ENCODE measurements at regions not wholly inside any gene's neighbourhood (a gene's known extent, or its start where the extent isn't known, plus 50 kb on each side); places are given as distances from the start of the nearest gene placed in this dataset.
"Not testable (repeated sequence)": the region's sequence is repeated elsewhere in the genome, so short reads cannot be mapped to it uniquely, and the experiment has no call there.

DNA sequence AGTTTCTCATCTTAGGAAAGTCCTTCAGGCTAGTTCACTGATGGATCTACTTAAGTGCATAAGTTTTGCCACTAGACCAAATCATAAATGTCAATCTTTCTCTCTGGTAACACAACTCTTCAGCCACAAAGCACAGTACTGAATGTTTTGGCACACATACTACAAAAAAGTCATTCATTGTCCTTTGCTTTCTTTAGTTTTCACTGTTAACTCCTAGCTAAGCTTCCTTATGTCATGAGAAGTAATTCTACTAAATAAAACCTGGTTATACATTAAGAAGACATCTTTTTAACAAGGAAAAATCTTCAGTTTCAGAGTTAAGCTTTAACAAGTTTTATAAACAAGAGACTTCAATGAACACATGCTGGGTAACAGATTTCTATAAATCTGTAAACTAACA is 379.2 kb upstream of the NFIA start:
- no peak for DNase-seq

GRCh38 chr1:60699325-60699724 is 383.0 kb upstream of the NFIA start:
- no peak for DNase-seq

GRCh38 chr1:60697204-60697994 is 385.0 kb upstream of the NFIA start:
- peak; percentile 84 for DNase-seq

DNA sequence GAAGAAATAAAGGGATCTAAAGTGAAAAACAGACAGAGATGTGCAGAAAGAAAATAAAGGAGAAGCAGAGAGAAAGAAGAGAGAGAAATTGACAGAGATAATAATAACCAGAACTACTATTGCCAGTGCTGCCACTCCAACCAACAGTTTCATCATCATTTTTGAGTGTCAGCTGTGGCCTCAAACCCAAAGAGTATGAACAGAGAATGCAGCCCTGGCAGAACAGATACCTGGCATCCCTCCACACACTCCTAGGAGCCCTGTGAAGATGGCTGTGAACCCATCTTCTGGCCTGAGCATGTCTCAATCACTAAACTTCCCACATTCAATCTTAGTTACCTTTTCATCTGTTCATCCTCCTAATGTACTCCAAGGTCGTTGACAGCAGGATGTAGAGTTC is 385.8 kb upstream of the NFIA start:
- no peak for DNase-seq

GRCh38 chr1:60695716-60696171 is 386.6 kb upstream of the NFIA start:
- DNase-seq: no peak

GRCh38 chr1:60694980-60695379 is 387.4 kb upstream of the NFIA start:
- DNase-seq: peak; percentile 12

DNA sequence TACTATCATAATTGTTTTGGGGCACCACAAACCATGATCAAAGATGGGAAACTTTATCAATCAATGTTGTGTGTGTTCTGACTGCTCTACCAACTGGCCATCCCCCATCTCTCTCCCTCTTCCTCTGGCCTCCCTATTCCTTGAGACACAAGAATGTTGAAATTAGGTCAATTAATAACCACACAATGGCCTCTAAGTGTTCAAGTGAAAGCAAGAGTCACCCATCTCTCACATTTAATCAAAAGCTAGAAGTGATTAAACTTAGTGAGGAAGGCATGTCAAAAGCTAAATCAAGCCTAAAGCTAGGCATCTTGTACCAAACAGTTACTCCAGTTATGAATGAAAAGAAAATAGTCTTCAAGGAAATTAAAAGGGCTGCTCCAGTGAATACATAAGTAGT is 390.3 kb upstream of the NFIA start:
- DNase-seq: no peak

DNA sequence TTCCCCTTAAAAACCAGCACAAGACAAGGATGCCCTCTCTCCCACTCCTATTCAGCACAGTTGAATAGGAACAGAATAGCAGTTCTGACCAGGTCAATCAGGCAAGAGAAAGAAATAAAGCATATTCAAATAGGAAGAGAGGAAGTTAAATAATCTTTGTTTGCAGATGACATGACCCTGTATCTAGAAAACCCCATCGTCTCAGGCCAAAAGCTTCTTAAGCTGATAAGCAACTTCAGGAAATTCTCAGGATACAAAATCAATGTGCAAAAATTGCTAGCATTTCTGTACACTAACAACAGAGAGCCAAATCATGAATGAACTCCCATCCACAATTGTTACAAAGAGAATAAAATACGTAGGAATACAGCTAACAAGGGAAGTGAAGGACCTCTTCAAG is 394.1 kb upstream of the NFIA start:
- DNase-seq: not testable (repeated sequence)

DNA sequence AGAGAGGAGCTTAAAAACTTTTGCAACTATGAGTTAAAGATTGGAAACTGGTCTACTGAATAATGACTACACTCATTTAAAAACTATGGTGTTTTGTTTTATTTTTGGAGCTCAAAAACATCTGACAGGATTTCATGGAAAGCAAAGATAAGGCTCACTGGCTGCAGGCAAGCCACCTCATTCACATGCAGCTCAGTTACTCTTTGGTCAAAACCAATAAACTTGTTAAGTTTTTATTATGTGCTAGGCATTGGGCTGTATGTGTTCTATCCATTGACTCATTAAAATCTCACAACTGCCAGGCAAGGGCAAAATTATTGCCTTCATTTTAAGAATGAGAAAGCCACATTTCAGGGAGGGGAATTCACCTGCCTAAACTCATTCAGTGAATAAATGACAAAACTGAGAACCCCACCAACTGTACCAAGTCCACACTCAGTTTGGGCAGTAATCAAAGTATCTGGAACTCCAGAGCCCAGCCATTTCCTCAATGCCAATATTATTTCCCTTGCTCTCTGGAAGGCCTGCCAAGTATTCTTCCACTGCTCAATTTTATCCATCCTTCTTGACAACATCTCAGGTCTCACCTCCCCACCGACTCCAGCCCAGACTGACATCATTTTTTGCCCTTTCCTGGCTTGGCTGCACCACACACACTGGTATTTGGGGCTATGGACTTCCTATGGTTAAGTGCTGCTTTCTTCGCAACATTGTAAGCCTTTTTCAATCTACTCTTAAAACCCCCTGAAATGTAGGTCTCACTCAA is 401.1 kb upstream of the NFIA start:
- DNase-seq: no peak

GRCh38 chr1:60679524-60680375 is 402.6 kb upstream of the NFIA start:
- no peak for DNase-seq

DNA sequence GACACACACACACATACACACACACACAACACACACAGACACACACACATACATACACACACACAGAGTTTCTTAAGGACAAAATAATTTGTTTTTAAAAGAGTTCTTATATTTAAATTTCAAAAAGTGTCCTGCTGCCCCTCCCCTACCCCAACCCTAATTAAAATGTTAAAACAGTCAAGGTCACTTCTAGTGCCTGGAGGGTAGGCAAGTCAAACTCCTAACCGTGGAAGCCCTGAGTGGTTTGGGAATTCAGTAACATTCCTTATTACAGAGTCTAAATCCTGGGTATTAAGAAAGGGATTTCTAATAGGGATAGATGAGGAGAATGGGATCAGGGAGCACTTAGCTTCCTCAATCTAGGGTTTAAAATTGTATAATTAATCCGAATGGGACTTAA is 403.6 kb upstream of the NFIA start:
- peak; percentile 56 for DNase-seq

GRCh38 chr1:60678391-60678790 is 404.0 kb upstream of the NFIA start:
- DNase-seq: no peak

DNA sequence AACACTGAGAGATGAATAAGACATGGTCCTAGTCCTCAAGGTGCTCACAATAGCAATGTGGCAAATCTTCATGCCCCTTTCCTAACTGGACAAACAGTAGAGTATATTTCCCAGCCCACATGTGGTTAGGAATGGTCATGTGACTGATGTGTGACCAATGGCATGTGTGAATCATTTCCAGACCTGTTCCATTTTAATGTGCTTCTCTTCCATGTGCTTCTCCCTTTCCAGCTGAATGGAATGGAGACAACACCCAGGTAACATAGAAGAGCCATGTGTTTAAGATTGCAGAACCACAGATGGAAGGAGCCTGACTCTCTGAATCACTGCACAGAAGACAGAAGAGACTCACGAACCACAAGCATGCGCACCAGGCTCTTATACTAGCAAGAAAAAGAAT is 409.9 kb upstream of the NFIA start:
- no peak for DNase-seq

- DNase-seq: no peak
Observed at GRCh38 chr1:60670302-60670701, 412.1 kb upstream of the NFIA start.

DNA sequence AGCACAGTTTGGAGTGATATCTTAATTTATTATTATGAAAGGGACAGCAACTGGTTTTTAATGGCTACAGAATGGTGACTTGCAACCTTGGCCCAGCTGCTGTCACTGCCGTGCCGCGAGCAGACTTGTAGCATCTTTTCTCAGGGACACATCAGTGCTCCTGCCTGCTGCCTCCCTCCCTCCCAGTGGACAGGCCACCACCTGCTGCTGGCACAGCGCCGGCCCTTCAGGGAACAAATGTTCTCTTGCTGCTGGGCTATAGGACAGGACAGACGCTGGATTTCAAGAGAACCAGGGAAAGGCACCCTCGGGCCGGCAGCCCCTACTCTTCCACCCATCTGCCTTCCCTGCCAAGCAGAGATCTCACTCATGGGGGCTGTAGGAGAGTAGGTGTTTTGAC is 413.8 kb upstream of the NFIA start:
- no peak for DNase-seq

DNA sequence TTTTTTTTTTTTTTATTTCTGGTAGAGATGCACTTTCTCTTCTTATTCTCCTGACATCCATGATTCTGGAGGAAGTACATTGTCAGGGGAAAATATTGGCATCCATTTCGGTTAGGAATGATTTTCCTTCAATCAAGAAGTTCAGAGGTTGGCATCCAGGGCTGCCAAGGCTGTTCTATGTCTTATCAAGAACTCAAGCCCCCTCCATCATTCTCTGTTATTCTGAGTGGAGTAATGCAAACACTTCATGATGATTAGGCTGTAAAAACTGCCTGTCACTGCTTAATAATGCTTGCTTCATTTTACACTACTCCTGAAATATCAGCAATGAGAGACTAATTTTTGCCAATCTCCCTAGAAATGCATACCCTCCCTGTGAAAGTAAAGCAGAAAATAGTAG is 417.1 kb upstream of the NFIA start:
- no peak for DNase-seq

DNA sequence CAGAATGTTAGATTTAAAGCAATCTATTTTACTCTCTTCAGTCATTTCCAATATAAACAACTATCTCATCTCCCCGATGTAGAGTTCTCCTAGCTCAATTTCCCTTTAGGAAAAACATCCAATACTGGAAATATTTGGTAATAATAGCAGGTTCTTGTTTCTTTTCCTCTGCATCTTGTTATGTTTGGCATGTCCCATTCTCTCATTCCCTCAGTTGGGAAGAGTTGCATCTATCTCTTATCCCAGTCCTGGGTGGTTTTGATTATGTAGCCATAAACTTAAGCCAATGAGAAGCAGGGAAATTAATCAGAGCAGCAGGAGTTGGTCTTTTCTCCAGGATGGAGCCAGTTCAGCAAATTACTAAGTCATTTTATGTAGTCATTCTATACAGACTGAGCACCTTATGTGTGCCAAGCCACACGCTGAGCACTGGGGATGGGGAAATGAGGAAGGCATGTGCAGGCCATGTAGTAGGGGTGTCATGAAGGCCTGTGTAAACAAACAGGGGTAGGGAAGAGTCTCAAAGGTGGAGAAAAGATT is 418.2 kb upstream of the NFIA start:
- DNase-seq: no peak

- no peak for DNase-seq
Observed at GRCh38 chr1:60662486-60663044, 419.8 kb upstream of the NFIA start.

- no peak for DNase-seq
Observed at GRCh38 chr1:60657926-60658325, 424.4 kb upstream of the NFIA start.

DNA sequence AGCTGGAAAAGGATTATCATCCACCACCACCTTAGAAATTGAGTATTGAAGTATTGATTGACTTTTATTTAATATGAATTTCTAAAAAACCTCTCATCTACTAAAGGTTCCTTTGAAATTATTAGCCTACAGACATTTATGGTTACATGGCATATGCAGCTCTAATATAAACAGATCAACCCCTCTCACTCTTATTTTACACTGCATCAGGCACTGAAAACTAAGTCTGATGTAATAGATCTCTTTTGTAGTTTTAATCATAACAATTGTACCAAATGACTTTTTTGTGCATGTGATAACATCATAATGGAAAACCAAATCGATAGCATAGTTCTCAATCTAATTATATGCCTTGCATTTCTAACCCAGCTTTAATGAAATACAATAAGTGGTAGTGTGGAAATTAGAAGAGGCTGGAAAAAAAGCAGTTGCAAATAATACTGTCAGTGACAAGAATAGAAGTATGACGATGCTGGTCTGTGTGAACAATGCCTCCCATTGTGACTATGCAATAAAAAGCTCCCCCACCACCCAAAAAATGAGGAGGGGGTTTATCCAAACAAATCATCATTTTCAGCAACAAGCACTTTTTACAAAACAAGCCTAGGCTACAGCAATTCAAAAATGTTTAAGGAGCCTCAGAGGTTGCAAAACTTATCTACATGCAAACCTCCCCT is 426.5 kb upstream of the NFIA start:
- no peak for DNase-seq

- not testable (repeated sequence) for DNase-seq
Observed at GRCh38 chr1:60640033-60640551, 442.3 kb upstream of the NFIA start.

DNA sequence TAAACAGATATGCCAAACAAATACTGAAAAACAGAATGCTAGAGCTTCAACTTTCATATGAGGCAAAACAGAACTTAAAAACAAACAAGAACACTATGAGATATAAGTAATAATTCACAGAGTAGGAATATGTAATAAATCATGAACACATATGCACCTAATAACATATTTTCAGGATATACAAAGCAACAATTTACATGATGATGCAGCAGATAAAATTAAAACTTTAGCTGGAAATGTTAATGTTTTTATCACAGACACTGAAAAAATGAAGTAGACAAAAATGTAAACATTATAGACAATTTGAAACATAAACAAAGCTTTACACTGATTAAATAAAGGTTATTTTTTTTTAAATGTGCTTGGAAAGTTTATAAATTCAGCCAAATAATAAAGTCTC is 443.1 kb upstream of the NFIA start:
- DNase-seq: no peak

All from NCI-H82 (cell line).